ENCODE measurements at regions not wholly inside any gene's neighbourhood (a gene's known extent, or its start where the extent isn't known, plus 50 kb on each side); places are given as distances from the start of the nearest gene placed in this dataset.
"Not testable (repeated sequence)": the region's sequence is repeated elsewhere in the genome, so short reads cannot be mapped to it uniquely, and the experiment has no call there.

DNA sequence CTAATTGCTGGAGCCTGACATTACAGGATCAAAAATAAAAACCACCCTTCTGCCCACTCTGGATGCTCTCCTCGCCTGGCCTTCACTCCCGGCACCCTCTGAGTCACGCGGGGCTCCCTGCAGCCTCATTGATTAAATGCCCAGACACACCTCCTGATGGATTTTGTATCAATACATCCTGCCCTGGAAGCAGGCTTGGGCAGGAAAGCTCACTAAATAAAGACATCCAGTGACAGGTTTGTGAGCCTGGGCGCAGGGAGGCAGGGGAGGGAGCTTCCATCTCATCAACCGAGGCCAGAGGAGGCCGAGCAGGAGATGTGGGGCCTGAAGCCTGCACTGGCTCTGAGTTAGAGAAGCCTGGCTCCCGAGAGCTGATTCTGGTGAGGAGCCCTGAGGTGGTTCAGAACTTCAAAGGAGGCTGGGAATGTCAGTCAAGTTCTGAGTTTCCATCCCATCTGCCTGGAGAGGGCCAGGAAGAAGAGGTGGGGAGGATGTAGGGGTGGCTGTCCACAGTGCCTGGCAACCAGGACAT is 318.6 kb downstream of the ADGRD1 start:
- not testable (repeated sequence) for TF ChIP-seq POLR2A (IDR thresholded peaks at IDR 0.05; ENCODE audit: low read length); GATA1 (IDR thresholded peaks at IDR 0.05; ENCODE audit: low read depth, low read length)
